ENCODE measurements at regions not wholly inside any gene's neighbourhood (a gene's known extent, or its start where the extent isn't known, plus 50 kb on each side); places are given as distances from the start of the nearest gene placed in this dataset.
"Not testable (repeated sequence)": the region's sequence is repeated elsewhere in the genome, so short reads cannot be mapped to it uniquely, and the experiment has no call there.

- no peak for DNase-seq
Measured at GRCh38 chr22:47918276-47918921, 1155.9 kb downstream of the TBC1D22A start.

DNA sequence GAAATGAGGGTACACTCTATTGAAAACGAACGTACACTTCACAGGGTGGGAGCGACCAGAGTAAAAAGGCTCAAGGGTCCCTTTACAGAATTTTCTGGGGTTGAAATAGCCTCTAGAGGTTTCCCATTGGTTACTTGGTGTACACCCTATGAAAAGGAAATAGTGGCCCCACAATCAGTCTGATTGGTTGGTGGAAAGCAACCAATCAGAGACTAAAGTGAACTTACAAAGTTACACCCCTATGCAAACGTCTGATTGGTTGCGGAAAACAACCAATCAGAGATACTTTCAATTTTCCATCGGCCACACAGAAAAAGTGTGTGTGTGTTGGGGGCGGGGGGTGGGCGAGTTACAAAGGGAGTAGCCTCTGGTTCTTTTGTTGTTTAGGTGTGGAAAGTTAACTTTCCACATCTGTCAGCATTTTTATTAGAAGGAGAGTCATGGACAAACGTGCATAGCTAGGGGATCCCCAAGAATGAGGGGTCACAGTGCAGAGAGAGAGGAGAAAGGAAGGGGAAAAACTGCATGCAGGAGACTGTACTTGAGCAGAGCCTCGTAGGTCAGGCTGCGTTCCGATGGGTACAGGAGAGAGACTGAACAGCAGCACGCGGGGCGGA, 1152.1 kb downstream of the TBC1D22A start:
- no peak for DNase-seq

DNA sequence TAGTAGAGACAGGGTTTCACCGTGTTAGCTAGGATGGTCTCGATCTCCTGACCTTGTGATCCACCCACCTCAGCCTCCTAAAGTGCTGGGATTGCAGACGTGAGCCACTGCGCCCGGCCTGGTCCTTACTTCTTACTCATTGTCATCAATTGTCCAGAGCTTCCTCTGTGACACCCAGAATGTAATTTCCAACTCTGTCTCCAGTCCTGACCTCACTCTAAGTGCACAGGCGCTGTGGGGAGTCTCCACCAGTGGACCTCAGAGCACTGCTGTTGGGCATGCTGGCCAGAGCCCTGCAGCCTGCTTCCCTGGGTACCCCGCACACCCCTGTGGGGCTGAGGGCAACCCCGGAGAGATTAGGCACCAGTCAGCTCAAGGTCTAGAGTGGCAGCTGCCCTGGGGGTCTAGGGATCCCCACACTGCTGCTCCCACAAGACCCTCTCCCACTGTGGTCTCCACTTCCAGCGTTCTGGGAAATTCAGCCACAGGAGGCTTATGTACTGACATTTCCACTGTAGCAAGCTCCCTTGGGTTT, 1140.3 kb downstream of the TBC1D22A start:
- DNase-seq, result no peak

- DNase-seq, result no peak
Measured at GRCh38 chr22:47901911-47902310, 1139.5 kb downstream of the TBC1D22A start.

DNA sequence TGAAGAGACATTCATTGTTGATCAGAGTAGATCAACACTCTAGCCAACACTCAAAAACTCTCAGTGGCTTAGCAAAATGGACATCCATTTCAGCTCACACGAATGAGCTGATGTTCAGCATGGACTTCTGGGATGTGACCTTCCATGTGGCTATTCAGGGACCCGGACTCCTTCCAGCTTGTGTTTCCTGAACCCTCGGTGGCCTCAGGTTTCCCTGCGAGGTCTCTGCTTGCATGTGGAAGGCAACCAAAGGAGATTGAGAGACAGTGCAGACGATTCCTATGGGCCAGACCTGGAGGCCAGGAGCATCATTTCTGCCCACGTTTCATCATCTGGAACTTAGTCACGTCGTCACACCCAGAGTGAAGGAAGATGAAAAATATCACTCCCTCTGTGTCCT, 1137.4 kb downstream of the TBC1D22A start:
- no peak for DNase-seq

DNA sequence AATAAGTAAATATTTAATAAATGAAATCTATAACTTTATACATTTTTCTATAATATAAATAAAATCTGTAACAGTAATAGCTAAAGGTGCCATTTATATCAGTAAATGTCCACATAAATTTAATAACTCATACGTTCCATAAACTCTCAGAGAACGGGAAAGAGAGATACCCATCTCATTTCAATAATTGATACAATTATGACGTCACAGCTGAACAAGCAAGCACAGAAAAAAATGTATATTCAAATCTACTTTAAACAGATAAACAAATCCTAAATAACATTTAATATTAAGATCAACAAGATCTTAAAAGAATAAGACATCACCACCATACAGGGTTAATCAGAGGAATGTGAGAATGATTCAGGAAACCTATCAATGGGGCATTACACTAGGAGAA, 1136.5 kb downstream of the TBC1D22A start:
- DNase-seq, result no peak

- no peak for DNase-seq
Measured at GRCh38 chr22:47891609-47892008, 1129.2 kb downstream of the TBC1D22A start.

- no peak for DNase-seq
Measured at GRCh38 chr22:47888817-47889216, 1126.4 kb downstream of the TBC1D22A start.

GRCh38 chr22:47884775-47885174, 1122.3 kb downstream of the TBC1D22A start:
- DNase-seq, result no peak

DNA sequence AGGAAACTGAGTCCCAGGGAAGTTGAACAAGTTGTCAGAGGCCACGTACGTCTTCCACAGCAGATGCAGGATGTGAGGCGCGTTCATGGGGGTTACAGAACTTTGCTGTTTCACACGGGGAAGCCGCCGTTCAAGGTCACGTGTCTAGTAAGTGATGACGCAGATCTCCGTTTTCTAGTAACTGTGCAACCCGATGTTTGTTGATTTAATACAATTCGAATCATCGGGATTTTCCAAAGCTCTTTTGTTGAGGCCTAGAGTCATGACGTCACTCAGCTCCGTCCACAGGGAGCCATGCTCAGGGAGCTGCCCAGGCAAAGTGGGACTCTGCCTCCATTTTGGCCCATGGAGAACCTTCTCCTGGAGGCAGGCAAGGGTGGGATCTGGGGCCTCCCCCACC, 1121.8 kb downstream of the TBC1D22A start:
- no peak for DNase-seq

GRCh38 chr22:47883757-47884156, 1121.3 kb downstream of the TBC1D22A start:
- DNase-seq, result no peak

DNA sequence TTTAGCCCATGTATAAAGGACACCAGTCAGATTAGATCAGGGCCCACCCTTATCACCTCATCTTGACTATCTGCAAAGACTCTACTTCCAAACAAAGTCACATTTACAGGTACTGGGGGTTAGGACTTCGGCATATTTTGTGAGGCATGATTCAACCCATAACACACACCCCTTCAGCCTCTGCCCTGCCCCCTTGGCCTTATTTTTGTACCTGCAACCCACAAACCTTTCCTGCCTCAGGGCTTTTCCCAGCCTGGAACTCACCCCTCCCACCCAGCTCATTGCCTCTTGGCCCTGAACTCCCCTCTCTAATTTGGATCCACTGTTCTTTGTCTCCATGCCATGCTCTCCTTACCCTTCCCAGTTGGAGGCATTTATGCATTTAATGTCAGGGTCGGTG, 1116.9 kb downstream of the TBC1D22A start:
- no peak for DNase-seq

GRCh38 chr22:47878460-47878859, 1116.0 kb downstream of the TBC1D22A start:
- DNase-seq, result no peak

GRCh38 chr22:47872761-47873535, 1110.5 kb downstream of the TBC1D22A start:
- DNase-seq, result no peak

GRCh38 chr22:47865626-47866025, 1103.2 kb downstream of the TBC1D22A start:
- DNase-seq, result no peak

- DNase-seq, result no peak
Measured at GRCh38 chr22:47862394-47862793, 1099.9 kb downstream of the TBC1D22A start.

DNA sequence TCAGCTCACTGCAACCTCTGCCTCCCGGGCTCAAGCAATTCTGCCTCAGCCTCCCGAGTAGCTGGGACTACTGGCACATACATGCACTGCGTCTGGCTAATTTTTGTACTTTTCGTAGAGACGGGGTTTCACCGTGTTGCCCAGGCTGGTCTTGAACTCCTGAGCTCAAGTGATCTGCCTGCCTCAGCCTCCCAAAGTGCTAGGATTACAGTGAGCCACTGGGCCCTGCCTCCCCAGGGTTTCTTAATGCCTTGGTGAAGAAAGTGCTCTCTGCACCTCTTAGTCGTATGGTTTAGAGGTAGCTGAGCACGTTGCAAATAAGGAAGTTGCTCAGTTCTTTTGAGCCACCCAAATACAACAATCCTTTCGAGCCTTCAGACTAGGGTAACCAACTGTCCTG, 1098.5 kb downstream of the TBC1D22A start:
- not testable (repeated sequence) for DNase-seq

GRCh38 chr22:47859881-47860525, 1097.6 kb downstream of the TBC1D22A start:
- DNase-seq, result no peak

DNA sequence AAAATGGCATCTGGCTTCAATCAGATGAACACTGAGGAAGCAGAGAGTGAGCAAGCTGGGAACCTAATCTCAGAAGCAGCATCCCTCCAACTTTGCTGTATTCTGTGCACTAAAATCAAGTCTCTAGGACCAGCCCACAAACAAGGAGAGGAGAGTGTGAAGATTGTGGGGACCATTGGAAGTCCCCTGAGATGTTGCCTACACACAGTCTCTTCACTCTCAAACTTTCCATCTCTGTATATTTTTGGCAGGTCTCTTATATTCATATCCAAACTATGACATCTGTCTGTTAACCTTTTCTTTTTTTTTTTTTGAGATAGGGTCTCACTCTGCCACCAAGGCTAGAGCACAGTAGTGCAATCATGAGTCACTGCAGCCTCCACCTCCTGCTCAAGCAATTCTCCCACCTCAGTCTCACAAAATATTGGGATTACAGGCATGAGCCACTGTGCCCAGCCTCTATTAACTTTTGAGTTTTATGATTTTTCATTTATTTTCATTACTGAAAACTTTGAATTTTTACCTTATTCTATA, 1096.4 kb downstream of the TBC1D22A start:
- DNase-seq, result no peak

DNA sequence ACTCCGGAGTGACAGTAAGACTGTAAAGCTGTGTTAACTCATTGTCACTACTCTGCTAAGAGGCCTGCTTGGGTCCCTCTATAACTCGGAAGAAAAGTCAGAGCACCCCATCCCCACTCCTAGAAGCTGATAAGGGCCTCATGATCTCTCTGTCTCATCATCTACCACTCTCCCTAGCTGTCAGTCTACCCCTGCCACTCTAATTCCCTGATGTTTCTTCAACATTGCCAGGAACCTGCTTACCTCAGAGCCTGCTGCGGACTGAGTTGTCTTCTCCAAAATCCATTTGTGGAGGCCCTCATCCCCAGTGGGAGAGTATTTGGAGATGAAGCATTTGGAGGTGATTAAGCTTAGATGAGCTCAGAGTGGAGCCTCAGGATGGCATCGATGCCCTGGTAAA, 1092.2 kb downstream of the TBC1D22A start:
- no peak for DNase-seq

DNA sequence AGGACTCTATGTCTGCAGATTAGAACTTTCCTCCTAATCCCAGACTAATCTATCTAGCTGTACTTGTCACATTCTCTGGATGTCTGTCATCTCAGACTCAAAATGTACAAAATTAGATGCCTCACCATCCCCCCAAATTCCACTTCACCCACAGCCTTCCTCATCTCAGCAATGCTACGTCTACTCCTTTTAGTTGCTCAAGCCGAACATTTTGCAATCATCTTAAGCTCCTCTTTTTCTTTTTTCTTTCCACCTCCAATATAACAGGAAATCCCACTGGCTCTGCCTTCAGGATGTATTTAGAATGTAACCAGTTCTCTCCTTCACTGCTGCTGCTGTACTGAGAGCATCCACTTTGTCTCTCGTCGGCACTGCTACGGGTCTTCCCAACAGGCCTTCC, 1091.8 kb downstream of the TBC1D22A start:
- DNase-seq, result no peak

DNA sequence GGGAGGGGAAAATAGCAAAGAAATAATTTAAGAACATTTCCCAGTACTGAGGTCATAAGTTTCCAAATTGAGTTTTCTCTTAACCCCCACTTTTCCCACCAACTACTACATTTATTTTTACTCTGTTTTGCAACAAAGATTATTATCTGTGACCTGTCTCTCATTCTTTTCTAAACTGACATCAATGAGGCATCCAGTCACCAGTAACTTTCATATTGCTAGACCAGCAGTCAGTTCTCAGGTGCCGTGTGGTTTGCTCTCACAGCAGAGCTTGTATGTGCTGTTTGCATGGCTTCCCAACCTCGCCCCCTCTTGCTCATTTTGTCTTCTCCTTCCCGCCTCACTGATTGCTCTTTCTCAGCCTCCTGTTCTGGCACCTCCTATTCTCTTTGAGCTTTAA, 1091.3 kb downstream of the TBC1D22A start:
- DNase-seq, result no peak

GRCh38 chr22:47851586-47851985, 1089.1 kb downstream of the TBC1D22A start:
- DNase-seq, result no peak
